ENCODE measurements at regions not wholly inside any gene's neighbourhood (a gene's known extent, or its start where the extent isn't known, plus 50 kb on each side); places are given as distances from the start of the nearest gene placed in this dataset.

DNA sequence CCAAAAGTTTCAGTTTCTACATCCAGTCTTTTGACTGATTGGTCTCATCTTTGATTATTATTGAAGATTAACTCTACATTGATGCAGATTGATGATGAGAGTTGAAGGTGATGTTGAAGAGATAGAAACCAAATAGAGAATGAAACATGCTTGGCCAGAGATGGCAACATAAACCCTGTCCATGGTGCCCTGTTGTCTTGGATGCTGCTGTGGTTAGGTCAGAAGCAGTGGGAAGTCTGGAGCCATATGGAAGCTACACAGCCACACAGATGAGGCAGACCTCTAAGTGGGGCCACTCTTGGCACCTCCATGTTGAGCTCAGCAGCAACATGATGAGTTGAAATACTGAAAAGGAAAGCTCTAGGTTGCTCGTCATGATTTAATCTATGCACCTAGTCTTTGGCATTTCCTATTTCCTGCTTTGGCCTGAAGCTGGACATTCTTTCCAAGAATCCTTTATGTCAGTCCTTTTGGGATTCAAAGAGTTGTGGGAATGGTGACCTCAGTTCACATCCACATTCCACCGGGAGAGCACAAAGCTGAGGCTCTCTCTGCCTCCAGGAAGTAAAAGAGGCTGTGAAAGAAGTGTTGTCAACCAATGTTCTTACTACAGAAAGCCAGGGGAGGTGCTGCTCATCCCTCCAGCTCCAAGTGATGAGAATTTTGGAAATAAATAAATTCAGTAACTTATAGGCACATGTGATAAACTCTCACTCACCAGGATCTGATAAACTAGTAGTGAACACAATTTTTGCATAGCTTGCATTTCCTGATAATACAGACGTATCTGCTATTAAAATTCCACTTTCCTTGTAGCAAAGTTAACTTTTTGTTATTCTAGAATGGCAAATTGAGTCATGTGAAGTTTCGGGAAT, 127.7 kb upstream of the MAF start:
- no peak for FAIRE-seq

DNA sequence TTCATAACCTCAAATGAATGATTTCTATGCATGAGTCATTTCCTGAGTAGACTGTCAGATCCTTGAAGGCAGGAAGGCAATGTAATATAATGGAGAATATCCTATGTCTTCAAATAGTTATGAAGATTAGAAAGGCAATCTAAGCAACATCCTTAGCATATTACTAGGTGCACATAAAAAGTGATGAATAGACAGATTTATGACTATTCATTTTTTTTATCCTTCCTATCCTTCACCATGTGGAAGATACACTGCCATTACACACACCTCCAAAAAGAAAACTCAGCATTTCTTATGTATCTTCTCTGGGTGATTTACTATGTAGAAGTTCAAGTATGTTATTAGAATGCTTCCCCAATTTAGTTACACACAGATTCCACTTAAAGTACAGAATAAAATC, 126.4 kb upstream of the MAF start:
- FAIRE-seq: no peak

DNA sequence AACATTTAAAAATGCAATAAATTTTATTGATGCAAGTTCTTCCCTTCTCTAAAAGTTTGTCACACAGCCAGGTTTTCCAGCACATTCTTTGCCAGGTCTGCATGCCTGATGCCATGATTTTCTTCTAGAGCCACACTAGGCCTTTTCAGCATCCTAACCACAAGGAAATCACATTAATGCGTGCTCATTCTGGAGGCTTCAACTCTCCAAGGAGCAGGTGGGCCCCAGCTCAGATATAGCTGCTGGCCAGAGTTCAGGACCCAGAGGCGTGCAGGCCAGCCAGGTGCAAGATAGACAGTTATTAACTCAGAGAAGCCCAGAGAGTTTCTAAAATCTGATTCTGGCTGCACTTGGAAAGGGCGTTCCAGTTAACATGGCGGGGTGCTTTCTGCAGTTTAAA, 124.5 kb upstream of the MAF start:
- FAIRE-seq: no peak

DNA sequence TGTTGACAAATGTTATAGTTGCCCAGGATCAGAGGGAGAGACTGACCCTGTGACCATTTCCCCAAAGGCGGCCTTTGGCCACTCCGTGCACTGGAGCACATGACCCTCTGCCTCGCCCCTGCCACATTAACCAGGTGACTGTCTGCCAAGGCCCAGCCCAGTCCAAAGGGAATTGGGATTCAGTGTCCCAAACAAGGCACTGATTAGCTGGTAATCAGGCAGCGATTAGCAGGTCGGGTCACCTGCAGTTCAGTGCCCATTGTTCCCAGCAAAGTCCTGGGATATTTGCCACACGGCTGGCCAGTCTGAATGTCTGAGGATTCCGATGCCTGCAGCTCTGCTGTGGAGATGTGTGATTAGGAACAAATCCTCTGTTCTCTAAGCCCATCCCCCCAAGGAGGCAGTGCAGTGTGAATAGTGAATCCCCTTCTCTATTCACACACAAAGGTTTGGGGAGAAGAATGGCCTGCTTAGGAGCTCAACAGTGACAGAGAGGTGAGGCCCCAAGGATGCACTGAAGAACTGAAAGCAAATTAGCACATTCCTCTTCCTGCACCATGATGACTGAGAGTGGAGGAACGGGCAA, 123.1 kb upstream of the MAF start:
- no peak for FAIRE-seq

DNA sequence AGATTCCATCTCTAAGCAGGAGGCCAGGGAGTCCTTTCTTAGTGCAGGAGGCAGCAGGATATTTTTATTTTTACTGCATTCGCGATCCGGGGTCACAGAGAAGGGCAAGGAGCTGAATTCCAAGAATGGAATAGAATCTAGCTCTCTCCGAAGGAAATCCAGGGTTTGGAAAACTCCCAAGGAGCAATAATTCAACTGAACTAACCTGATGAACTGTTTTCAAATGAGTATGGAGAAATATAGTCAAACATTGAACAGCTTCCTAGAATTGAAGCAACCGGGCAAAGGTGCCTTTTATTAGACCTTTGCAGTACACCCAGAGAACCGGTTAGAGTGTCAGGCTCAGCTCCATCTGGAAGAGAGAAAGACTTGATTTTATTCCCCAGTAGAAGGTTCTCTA, 120.7 kb upstream of the MAF start:
- FAIRE-seq: no peak

DNA sequence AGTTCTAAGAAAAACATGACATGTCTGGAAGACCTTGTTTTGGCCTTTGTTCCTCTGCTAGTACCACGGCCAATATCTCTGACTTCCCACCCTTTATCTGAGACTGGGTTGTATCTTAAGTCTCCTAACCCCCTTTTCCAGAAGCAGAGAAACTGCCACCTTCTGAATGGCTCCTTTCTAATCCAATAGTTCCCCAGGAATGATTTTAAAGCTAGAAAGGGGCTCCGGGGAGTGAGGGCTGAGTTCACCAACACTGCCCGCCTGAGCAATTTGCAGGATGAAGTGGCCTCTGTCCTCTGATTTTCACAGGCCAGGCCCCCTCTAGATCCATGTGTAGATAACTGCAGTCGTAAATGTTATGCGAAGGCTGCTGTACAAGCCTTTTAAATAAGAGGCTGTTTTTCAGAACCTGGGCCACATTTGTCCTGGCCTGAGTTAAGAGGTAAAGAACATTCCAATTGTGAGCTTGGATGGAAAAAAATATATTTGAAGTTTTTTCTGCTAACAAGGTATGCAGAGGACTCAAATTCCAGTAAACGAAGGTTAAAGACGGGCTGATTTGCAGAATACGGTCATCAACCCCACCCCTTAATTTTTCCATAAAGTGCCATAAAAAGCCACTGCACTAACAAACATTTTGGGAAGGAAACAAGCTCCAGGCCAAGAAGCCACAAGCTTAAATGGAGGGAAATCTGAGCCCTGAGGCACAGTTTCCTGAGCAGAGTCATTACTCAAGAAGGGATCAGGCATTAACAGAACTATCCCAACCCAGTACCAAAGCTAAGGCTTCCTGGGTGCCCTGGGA, 117.0 kb upstream of the MAF start:
- no peak for FAIRE-seq

DNA sequence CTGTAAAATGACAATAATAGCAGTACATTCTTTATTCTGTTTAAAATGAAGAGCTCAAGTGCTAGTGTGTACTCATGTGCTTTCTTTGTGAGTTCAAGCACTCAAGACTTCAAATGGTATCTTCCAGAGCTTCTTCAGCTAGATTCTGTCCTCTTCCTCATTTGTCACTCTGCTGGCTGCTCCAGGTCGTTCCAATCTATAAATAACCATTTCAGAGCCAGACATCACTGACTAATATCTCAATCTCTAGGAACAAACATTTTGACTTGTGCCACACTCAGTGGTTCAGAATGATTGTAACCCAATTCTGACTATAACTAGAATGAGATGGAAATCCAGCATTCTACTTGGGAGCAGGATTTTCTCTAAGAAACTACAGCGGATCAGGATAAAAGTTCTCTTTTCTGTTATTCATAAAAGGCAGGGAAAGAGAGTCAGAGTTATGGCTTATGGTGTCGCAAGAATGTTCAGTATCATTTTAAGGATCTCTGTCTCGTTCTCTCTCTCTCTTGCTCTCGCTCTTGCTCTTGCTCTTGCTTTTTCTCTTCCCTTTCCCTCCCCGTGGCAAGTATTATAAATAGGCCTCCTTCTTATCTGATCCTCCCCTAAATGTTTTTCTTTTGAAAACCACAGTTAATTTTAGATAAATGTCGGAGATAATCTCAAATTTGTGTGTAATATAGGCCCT, 116.3 kb upstream of the MAF start:
- no peak for FAIRE-seq

DNA sequence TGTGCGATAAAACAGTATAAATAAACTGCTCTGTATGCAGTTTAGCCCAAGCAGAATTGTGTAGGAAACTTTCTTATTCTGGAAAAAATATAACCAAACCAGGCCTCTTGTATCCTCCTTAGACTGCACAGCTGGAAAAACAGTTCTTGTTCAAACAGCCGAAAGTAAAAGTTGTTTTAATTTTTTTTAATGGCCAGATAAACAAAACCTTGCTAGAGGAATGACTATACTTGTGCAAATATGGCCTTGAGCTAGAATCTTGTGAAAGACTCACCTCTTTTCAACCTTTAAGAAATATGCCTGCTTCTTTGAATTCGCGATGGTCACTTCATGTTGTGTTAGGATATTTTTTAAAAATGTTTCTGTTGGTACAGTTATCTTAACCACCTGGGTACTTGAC, 114.5 kb upstream of the MAF start:
- FAIRE-seq: no peak

DNA sequence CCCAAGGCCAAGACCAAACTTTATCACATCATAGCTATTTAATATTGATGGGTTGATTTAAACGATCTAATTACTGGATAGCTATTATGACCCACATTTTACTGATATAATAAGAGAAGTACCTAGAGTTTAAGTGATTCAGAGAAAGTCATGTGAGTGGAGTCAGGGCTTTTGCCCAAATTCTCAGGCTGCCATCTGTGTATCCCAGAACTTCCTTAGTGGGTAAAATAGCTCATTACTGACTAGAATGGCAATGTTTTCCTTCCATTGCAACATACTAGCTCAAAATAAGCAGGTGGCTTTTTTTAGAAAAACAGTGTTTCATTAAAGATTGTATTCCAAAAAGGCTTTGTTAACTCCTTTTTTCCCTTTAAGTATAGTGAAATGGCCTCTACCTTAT, 113.9 kb upstream of the MAF start:
- FAIRE-seq: no peak

DNA sequence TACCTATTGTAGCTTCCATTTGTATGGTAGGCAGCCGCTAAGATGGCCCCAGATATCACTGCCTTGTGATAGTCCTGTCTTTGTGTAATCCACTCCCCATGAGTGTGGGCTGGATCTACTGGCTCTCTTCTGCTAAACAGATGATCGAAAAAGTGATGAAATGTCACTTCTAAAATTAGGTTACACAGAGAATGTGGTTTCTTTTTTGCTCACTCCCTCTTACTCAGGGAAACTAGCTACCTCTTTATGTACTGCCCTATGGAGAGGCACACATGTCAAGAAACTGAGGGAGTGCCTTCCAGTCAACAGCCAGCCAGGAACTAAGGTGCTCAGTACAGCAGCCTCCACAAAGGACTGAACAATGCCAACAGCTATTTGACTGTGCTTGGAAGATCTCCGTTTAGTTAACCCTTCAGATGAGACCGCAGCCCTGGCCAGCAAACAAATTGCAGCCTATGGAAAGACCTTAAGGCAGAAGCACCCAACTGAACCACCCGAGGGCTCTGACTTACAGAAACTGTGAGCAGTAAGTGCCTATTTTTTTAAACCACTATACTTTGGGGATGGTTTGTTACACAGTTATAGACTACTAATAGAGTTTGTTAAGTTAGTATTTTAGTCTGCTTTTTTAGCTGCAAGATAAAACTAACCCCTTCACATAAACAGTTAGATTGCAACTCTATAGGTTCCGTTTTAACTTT, 113.2 kb upstream of the MAF start:
- no peak for FAIRE-seq

DNA sequence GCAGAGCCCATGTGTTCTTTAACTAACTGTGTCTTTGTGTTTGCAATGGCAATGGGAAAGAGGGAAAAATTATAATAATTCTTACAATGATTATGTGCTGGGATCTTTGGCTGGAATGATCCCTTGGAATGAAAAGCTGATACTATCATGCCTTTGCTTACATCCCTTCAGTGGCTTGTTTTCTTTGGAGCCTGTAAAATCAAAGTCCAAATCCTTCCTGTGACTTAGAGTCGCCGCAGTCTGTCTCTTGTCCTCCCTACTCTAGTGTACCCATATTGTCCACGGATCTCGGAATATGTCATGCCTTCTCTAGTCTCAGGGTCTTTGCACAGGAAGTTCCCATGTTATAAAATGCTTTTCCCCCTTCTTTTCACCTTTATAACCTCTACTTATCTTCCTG, 111.7 kb upstream of the MAF start:
- no peak for FAIRE-seq

DNA sequence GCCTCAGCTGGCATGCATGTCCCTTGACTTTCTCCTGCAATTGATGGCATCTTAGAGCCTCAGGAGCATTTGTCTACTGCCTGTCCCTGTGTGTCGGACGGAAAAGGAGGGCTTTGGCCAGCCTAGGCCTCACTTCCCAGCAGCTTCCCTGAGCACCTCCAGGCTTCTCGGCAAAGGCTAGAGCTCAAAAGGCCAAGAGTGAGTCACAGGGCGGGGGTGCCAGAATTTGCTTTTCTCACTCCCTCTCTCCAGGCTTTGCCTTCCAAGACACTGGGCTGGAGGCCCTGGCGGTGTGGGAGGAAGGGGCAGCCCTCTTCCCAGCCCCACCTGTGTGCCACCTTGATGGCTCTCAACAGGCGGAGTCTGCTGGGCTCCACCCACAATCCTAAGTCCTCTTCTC, 107.3 kb upstream of the MAF start:
- no peak for FAIRE-seq

DNA sequence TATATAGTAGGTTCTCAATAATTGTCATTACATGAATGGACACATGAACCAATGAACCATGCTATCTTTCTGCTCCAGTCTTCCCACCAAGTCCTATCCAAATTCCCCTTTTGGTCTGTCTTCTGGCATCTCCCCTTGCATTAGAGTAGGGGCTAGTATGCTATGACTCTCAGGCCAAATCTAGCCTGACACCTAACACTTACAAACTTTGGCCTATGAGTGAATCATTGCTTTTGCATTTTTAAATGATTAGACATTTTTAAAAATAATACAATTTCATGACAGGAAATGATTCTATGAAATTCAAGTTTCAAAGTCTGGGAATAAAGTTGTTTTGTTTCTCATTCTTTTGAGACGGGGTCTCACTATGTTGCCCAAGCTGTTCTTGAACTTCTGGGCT, 102.5 kb upstream of the MAF start:
- no peak for FAIRE-seq

DNA sequence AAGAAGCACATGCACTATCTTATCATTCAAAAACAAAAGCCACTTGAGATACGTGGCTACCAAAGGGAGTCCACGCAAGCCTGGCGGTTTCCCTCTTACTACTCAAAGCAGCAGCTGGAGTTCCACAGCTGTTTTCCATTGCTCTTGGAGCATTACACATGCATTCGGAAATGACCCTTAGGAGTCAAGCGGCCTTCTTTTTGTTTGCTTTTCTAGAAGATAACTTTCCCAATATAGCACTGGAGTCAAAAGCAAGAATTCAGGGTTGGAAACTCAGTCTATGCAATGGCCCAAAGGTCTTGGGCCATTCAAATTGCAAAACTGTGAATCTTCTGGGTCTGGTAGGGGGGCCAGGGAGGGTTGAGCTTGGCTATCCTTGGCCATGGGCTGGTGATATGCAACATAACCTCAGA, 97.8 kb upstream of the MAF start:
- no peak for FAIRE-seq

DNA sequence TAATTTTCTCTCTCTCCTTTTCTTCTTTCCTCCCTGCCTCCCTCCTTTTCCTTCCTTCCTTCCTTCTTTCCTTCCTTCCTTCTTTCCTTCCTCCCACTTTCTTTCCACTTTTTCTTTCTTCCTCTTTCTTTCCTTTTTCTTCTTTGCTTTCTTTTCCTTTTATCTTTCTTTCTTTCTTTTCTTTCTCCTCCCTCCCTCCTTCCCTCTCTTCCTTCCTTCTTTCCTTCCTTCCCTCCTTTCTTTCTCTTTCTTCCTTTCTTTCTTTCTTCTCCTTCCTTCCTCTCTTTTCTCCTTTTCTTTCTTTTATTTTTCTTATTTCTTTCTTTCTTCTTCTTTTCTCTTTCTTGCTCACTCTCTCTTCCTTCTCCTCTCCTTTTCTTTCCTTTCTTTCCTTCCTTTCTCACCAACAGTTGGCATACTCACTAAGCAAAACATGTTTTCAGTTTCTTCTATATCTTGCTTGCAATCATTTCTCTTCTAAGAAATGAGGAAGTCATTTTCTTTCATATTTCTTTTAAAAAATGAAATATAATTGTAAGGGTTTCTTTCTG, 97.1 kb upstream of the MAF start:
- FAIRE-seq: no peak

DNA sequence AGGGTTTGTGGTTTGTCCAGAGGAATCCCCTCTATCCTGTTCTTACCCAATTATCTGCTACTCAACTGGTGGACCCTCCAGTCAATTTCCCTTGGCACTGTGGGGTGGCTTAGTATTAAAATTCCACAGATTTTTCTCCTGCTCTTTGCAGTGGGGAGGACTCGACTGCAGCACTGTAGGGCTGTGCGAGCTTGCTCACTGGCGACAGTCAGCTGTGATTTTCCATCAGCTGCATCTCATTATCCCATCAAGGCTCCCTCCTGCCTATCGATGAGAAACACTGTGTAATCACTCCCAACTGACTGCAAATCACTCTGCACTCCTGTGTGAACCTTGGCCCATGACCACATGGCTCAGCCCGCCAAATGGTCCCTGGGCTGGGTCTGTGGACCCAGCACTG, 90.5 kb upstream of the MAF start:
- FAIRE-seq: no peak

DNA sequence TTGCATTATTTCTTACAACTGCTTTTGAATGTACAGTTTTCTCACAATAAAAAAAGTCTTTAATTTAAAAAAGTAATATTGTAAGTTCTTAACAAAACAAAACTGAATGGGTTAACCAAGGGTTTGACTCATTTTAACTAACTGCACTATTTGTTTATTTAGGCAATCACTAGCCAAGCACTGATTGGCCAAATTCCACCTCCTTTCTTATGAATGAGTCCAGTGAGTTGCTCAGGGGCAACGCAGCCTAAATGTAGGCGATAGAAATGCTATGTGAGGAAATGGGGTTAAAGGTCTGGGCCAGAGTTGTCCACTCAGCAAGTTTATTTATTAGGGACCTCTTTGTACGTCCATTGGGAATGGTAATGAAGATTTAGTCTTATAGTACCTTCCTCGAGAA, 89.6 kb upstream of the MAF start:
- FAIRE-seq: no peak

DNA sequence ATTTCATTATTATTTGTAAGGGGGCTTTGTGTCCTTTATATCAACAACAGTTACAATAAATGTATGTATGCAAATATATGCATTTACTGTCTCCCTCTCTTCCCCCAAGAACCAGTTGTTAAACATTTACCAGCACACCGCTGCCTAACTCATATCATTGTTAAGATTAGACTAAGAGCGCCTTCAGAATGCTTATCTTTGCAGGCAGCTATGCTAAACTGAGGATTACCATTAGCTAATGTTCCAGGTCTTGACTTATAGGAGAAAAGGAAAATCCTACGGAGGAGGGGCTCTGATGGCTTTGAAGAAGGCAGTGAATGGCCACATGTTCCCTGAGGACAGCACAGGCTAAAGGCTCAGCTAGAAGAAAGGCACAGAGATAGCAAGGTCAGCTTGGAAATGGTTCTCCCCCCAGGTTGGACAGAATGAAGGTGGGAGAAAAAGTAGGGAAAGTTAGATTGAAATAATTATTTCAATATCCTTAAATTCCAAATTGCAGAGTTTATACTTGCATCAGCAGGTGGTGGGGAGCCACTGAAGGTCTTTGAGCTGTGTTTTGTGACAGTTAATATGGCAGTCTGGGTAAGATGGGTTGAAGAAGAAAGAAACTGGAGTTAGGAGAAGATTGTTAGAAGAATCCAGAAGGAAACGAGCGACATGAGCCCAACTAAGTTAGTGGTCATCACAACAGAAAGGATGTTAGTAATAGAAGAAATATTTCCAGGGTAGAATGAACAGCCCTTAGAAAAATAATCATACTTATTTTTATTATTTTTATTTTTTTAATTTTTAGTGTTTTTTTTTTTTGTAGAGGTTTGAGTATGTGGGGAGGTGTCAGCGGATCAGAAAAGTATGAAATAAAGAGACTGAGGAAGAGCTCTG, 87.0 kb upstream of the MAF start:
- no peak for FAIRE-seq

DNA sequence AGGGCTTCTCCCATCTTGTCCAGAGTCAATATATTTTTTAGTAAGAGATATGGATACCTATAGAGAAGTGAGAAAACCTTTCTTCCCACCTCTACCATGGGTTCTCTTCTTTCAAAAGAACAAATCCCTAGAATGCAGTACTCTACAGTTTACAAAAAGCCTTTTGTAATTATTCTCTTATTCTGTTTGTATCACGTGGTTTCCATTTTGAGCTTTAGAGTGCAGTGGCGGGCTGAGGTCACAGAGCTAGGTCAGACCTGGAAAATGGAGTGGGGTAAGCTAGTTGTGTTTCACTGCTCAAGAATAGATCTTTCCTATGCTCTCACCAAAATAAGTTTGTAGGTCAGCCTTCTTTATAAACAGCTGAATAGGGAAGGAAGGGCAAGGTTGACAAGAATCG, 85.3 kb upstream of the MAF start:
- FAIRE-seq: no peak

DNA sequence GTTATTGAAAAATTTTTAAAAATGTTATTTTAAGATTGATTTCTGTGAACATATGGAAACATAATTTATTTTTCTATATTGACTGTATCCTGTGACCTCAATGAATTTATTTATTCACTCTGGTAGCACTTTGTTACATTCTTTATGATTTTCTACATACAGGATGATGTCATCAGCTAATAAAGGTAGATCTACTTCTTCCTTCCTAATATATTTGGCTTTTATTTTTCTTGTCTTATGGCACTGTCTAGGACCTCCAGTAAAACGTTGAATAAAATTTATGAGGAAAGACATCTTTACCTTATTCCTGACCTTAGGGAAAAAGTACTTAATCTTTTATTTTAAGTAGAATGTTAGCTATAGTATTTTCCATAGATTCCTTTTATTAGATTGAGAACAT, 78.8 kb upstream of the MAF start:
- FAIRE-seq: no peak

DNA sequence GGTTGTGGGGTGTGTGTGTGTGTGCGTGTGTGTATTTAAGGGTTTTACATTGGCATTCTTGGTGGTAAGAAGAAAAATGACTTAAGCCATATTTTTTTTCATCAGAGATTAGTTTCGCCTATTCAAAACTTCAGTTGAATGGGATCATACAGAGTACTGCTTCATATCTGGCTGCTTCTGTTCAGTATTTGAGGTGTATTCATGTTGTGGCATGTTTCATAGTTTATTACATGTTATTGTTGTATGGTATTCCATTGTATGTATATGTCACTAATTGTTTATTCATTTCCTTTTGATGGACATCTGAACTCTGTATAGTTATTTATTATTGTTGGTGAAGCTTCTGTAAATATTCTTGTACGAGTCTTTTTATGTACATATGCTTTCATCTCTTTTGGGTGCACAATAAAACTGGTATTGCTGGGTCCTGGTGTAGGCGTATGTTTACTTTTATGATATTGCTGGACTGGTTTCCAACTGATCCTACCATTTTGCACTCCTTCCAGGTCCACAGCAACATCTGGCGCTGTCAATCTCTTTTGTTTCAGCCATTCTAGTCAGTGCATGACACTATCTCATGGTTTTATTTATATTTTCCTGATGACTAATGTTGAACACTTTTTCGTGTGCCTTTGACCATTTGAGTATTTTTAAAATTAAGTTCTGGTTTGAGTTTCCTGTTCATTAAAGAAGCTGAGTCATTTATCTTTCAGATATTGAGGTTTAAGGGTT, 77.4 kb upstream of the MAF start:
- FAIRE-seq: no peak
